Suprapubic skin (tissue), 4 donors: ENCODE measurements at regions not wholly inside any gene's neighbourhood (a gene's known extent, or its start where the extent isn't known, plus 50 kb on each side); places are given as distances from the start of the nearest gene placed in this dataset.

Experiments used
- POLR2A ChIP-seq, 2 donors: fragments of 450-650 bp; IDR thresholded peaks; one replicate each; pipeline ENCODE4 v1.6.1; 2017; ENCODE audit warnings: antibody characterized with exemption in 2 of 2, mild to moderate bottlenecking in 2 of 2, moderate library complexity in 2 of 2
- POLR2AphosphoS5 ChIP-seq, 3 donors: sonication (generic); formaldehyde crosslinking; IDR thresholded peaks; one replicate each; pipeline ENCODE4 v1.6.1; 2017; ENCODE audit warnings: antibody characterized with exemption in 3 of 3
- TF ChIP-seq, protein P1 (sequence below), 2 donors: fragments of 200-600 bp in 1 of 2; fragments of 450-650 bp in 1 of 2; sonication (generic) in 1 of 2; IDR thresholded peaks; one replicate each; pipeline ENCODE4 v1.5.1; 2016 to 2019; ENCODE audit warnings: antibody characterized with exemption in 2 of 2, mild to moderate bottlenecking in 1 of 2, moderate library complexity in 1 of 2

DNA sequence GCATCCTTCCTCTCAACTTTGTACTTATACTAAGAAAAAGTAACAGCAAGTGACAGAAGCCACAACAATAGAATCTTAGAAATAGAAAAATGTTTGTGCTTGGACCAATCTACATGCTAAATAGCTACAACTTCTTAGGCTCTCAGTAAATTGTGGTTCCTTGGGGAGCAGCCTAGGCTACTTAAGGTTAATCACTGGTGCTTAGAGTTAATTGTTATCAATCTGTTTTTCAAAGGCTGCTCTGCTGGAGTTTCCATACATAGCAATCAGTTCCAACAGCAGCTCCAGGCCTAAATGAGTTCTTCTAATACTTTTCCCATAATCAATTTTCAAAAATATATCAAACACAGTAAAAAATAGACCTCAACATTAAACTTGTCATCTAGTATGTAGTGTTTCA is 571.4 kb downstream of the EPHA7 start:
- TF ChIP-seq POLR2AphosphoS5 (IDR thresholded peaks at IDR 0.05) = no peak
- TF ChIP-seq POLR2A (IDR thresholded peaks at IDR 0.05) = no peak
- TF ChIP-seq, protein P1, sequence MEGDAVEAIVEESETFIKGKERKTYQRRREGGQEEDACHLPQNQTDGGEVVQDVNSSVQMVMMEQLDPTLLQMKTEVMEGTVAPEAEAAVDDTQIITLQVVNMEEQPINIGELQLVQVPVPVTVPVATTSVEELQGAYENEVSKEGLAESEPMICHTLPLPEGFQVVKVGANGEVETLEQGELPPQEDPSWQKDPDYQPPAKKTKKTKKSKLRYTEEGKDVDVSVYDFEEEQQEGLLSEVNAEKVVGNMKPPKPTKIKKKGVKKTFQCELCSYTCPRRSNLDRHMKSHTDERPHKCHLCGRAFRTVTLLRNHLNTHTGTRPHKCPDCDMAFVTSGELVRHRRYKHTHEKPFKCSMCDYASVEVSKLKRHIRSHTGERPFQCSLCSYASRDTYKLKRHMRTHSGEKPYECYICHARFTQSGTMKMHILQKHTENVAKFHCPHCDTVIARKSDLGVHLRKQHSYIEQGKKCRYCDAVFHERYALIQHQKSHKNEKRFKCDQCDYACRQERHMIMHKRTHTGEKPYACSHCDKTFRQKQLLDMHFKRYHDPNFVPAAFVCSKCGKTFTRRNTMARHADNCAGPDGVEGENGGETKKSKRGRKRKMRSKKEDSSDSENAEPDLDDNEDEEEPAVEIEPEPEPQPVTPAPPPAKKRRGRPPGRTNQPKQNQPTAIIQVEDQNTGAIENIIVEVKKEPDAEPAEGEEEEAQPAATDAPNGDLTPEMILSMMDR (IDR thresholded peaks at IDR 0.05) = no peak
